ENCODE measurements at regions not wholly inside any gene's neighbourhood (a gene's known extent, or its start where the extent isn't known, plus 50 kb on each side); places are given as distances from the start of the nearest gene placed in this dataset.

DNA sequence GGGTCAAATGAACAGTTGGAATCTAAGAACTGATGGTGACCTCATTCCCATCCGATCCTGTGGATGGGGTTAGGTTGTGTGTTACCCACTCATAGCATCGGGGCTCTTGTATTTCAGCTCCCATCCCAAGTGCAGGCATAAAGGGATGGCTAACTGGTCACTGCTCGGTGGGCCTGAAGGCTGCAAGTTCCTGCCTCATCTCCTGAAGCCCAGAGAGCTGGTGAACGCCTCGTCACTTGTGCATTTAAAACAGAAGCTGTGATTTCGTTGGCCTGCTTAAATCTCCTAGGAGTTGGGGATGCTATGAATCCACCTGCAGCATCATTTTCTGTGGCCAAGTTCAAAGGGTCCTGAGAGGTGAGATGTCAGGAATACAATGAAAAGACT is 477.0 kb downstream of the TBC1D22A start:
- TF ChIP-seq, protein P1, sequence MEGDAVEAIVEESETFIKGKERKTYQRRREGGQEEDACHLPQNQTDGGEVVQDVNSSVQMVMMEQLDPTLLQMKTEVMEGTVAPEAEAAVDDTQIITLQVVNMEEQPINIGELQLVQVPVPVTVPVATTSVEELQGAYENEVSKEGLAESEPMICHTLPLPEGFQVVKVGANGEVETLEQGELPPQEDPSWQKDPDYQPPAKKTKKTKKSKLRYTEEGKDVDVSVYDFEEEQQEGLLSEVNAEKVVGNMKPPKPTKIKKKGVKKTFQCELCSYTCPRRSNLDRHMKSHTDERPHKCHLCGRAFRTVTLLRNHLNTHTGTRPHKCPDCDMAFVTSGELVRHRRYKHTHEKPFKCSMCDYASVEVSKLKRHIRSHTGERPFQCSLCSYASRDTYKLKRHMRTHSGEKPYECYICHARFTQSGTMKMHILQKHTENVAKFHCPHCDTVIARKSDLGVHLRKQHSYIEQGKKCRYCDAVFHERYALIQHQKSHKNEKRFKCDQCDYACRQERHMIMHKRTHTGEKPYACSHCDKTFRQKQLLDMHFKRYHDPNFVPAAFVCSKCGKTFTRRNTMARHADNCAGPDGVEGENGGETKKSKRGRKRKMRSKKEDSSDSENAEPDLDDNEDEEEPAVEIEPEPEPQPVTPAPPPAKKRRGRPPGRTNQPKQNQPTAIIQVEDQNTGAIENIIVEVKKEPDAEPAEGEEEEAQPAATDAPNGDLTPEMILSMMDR (conservative IDR thresholded peaks at IDR 0.05; ENCODE audit: low read depth, low read length): no peak
- no peak for TF ChIP-seq EZH2 (IDR thresholded peaks at IDR 0.05; ENCODE audit: low read length, unreplicated experiment)

All from PC-3 (cell line).